GM12872 (cell line): ENCODE measurements at regions not wholly inside any gene's neighbourhood (a gene's known extent, or its start where the extent isn't known, plus 50 kb on each side); places are given as distances from the start of the nearest gene placed in this dataset.

ENCODE experiments used
- TF ChIP-seq, protein P1 (sequence below): IDR thresholded peaks from 3 replicates; pipeline ENCODE4 v1.5.1; 2011; ENCODE audit warnings: low read depth, mild to moderate bottlenecking, low read length, moderate library complexity; ENCODE audit not compliant: insufficient read depth

DNA sequence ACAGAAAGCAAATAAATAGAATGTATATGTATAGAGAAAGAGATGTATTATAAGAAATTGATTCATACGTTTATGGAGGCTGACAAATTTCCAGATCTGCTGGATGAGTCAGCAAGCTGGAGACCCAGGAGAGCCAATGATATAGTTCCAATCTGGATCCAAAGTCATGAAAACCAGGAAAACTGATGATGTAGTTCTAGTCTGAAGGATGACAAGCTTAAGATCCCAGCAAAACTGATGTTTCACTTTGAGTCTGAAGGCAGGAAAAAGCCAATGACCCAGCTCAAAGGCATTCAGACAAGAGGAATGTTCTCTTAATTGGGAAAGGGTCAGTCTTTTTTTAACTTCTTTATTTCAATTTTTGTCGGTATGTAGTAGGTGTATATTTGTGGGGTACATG, 102.6 kb downstream of the LHFPL1 start:
- TF ChIP-seq, protein P1, sequence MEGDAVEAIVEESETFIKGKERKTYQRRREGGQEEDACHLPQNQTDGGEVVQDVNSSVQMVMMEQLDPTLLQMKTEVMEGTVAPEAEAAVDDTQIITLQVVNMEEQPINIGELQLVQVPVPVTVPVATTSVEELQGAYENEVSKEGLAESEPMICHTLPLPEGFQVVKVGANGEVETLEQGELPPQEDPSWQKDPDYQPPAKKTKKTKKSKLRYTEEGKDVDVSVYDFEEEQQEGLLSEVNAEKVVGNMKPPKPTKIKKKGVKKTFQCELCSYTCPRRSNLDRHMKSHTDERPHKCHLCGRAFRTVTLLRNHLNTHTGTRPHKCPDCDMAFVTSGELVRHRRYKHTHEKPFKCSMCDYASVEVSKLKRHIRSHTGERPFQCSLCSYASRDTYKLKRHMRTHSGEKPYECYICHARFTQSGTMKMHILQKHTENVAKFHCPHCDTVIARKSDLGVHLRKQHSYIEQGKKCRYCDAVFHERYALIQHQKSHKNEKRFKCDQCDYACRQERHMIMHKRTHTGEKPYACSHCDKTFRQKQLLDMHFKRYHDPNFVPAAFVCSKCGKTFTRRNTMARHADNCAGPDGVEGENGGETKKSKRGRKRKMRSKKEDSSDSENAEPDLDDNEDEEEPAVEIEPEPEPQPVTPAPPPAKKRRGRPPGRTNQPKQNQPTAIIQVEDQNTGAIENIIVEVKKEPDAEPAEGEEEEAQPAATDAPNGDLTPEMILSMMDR = no peak

DNA sequence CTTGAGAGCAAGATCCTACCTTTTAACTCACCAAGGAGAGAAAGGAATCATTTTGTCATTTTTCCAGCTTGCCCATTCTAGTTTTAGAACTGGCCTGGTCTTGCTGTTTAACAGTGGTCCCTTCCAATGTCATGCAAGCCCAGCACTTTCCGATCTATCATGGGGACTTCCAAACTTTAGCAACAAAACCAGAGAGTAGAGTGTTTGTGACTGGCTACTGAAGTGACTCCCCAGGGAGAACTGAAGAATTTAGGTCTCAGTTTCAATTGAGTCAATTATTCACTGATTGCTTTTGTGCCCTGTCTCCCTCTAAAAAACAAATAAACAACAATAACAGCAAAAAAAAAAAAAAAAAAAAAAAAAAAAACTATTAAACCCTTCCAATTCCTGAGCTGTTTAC, 108.3 kb downstream of the LHFPL1 start:
- TF ChIP-seq, protein P1 = no peak

DNA sequence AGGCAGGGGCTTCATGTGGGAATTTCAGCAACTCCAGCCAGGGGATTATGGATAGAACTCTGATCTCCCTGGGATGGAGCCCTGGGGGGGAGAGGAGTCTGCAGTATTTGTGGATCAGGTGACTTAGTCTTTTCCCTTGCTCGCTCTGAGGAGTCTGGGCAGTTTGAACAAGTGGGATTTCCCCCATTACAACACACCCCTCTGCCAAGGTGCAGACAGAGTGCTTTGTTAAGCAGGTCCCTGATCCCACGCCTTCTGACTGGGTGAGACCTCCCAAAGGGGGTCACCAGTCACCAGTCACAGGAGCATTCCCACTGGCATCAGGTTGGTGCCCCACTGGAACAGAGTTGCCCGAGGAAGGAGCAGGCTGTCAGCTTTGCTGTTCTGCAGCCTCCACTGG, 123.9 kb downstream of the LHFPL1 start:
- TF ChIP-seq, protein P1 = no peak

DNA sequence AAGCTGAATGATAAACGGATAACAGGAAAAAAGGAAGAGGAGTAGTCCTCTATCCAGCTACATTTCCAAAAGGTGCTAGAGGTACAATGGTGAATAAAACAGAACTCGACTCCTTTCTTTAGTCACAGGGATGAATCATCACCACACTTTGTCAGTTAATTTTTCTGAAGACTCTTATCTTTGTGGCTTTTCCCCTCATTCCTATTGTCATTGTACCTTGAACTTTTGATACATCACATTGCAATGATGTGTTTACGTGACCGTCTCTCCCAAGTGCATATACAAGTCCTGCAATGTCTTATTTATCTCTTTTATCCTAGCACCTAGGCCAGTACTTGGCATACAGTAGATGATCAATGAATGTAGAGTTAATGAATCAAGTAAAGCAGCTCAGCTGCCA, 134.7 kb downstream of the LHFPL1 start:
- TF ChIP-seq, protein P1 = no peak

DNA sequence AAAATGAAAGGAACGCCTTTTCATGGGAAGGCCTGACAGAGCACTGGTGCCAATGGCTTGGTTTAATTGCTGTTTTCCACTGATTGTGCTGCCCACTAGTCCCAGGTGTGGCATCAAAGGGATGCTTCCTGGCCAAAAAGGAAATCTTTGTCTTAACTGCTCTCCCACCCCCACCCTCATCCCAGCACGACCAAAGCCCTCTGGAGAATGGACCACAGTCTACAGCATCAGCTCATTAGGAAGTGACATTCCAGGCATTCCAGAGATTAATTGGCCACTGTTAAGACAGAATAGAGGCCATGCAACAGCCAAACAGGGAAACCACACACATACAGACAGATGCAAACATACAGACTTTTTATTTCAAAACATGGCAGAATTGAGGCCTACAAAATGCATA, 143.2 kb downstream of the LHFPL1 start:
- TF ChIP-seq, protein P1 = no peak

DNA sequence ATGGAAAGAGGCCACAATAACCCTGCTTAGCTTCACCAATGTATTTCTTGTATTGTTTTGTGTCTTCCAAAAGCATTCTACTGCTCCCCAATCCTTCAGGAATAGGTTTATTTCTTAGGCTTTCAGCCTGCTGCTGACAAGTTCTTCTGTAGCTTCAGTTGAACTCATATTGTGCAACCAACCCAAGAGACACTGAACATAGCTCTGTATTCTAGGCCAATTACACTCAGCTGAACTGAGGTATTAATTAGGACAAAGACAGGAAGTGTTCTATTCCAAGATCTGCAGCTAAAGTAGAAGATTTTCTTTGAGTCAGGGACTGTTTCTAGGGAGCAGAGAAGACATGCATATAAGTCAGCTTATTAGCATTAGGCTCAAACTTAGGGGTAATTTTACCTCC, 151.8 kb downstream of the LHFPL1 start:
- TF ChIP-seq, protein P1 = no peak

DNA sequence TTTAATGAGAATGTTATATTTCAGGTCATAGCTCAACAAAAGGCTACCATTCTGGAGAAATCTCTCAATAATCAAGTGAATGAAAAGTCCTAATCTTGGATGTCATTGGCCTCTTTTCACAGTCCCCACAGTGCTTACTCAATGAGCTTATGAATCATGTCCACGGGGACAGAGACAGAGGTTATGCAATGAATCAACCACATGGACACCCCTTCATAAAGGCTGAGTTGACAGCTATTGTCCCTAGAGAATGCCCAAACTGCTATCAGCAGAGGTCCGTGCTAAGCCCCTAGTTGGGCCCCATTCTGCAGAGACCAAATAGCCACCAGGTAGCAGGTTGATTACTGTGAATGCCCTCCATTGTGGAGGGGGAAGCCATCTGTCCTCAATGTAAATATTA, 158.1 kb downstream of the LHFPL1 start:
- TF ChIP-seq, protein P1 = no peak

DNA sequence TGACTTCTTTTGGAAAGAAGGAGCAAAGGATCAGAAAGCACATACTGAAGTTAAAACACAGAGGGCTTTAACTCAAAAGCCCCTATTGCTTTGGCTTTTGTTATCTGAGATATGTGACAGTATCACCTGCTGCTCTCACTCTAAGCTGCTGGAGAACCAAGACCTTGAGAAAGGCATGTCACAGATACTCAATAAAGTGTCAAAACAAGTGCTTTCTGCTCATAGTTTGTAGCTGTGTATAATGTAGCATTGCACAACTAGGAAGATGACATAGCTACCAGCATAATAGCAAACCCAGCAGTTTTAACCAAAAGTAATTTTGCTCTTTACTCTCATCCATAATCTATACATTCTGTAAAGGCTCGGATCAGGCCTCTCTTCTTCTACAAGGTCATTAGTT, 159.6 kb downstream of the LHFPL1 start:
- TF ChIP-seq, protein P1 = no peak
